WI38 (cell line): ENCODE measurements at regions not wholly inside any gene's neighbourhood (a gene's known extent, or its start where the extent isn't known, plus 50 kb on each side); places are given as distances from the start of the nearest gene placed in this dataset.

Source experiments
- H3K4me3 ChIP-seq: 2 replicates; pipeline ENCODE4 v1.5.1; 2011; ENCODE audit warnings: low read depth, mild to moderate bottlenecking, control low read depth, low read length
- CTCF ChIP-seq: IDR thresholded peaks from 2 replicates; pipeline ENCODE4 v1.5.1; 2012; ENCODE audit warnings: low read depth, mild to moderate bottlenecking, control low read depth, low read length

DNA sequence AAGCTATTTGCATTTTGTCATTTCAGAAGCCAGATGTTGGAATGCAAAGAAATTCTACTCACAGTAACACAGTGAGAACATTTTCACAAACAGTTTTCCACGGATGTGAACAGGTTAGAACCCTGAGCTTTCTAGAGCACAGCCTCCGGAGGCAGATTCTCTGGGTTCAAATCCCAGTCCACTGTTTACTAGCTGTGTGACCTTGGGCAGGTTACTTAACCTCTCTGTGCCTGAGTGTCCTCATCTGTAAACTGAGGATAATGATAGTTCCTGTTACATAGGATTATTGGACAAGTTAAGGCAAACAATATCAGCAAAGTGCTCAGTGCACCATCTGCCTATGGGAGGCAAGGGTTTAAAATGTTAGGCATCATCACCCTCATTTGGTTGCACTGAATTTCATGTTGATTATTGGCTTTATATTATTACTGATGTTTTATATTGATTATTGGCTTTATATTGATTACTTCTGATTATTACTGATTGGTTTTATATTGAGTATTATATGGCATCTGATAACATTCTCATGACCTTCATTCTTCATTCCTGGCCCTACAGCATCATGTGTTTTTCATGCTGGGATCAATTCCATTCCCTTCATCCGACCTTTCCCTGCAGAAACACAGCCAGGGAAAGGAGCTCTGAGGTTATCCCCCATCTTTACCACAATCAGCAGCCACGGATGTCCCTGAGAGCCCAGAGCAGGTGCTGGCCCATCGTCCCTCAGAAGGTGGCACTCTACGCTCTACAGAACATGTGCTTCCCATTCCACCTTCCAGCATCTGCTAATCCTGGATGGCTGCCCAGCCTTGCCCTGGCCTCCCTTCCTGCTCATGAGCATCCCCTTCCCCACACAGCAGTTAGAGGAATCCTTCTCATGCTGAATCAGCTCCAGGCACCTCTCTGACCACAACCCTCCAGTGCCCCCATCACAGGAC is 283.1 kb downstream of the PREX1 start:
- H3K4me3 ChIP-seq: no peak overlapping the region
- no peak for TF ChIP-seq CTCF

GRCh38 chr20:48541581-48542071 is 286.2 kb downstream of the PREX1 start:
- no peak for TF ChIP-seq CTCF
- no peak overlapping the region for H3K4me3 ChIP-seq

DNA sequence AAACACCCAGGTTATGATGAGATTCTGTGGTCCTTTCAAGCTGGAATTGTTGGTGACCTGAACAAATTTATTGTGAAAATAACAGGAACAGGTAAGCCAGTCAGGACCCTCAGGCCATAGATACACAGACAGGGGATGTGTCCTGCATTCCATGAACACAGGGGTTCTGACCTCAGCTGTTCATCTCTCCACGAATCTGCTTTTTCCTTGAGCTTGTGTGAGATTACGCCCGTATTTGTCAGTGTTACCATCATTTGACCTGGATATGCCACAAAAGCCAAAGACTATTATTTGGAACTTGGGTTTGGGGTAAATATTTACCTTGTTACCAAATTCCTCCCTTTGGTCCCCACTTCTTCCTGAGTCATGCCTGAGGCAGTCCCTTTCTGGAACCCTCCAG is 288.9 kb downstream of the PREX1 start:
- H3K4me3 ChIP-seq: no peak overlapping the region
- TF ChIP-seq CTCF: no peak

GRCh38 chr20:48538058-48538825 is 289.6 kb downstream of the PREX1 start:
- no peak overlapping the region for H3K4me3 ChIP-seq
- TF ChIP-seq CTCF: no peak

DNA sequence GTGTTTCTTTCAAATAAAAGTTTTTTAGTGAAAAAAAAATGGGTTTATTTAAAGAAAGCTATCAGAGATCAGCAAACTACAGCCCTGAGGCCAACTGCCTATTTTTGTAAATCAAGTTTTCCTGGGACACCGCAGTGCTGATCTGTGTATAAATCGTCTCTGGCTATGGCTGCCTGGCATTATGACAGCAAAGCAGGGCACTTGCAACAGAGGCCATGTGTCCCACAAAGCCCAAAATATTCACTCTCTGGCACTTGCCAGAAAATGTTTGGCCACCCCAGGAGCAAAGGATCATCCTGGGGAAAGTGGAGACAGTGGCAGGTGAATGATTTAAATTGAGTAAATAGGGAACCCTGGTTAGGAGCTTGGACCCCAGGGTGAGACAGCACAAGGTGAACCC is 291.6 kb downstream of the PREX1 start:
- no peak for TF ChIP-seq CTCF
- H3K4me3 ChIP-seq: no peak overlapping the region

- H3K4me3 ChIP-seq: no peak overlapping the region
- TF ChIP-seq CTCF: no peak
Observed at GRCh38 chr20:48535556-48535955, 292.2 kb downstream of the PREX1 start.

GRCh38 chr20:48532028-48532427 is 295.8 kb downstream of the PREX1 start:
- no peak overlapping the region for H3K4me3 ChIP-seq
- no peak for TF ChIP-seq CTCF
